ENCODE measurements at regions not wholly inside any gene's neighbourhood (a gene's known extent, or its start where the extent isn't known, plus 50 kb on each side); places are given as distances from the start of the nearest gene placed in this dataset.

- TF ChIP-seq POLR2AphosphoS5 (IDR thresholded peaks at IDR 0.05; ENCODE audit: low read depth, low read length) (no peak), CTCF (IDR thresholded peaks at IDR 0.05) (no peak), TCF7L2 (IDR thresholded peaks at IDR 0.05; ENCODE audit: low read depth, low read length) (no peak), REST (IDR thresholded peaks at IDR 0.05; ENCODE audit: insufficient read depth in 1 of 2, low read depth in 2 of 2, low read length in 1 of 2) (no peak), SIN3A (IDR thresholded peaks at IDR 0.05; ENCODE audit: borderline replicate concordance, insufficient read depth, low read depth, low read length) (no peak)
- no peak for ATAC-seq
- no peaks in the 10 kb centered on the region for H3K27me3 ChIP-seq (ENCODE audit: control insufficient read depth, insufficient read depth, low read length)
- DNase-seq (ENCODE audit: low read depth, low spot score), result no peak
- ChIA-PET POLR2A (no interaction called here), CTCF (no interaction called here)
- intact Hi-C loops (cut with micrococcal nuclease; ENCODE audit: unreplicated experiment), result no loop called here
- H3K4me3 ChIP-seq (ENCODE audit: low read depth in 2 of 2, low read length in 2 of 2), result no peak overlapping the region
- in situ Hi-C loops (cut with HindIII; ENCODE audit: low pct_unique_long_range_greater_than_20kb, low sequenced_read_pairs), result no loop called here
- no peaks in the 10 kb centered on the region for H3K9me3 ChIP-seq (ENCODE audit: control insufficient read depth, insufficient read depth, low read depth, low read length)
- H3K27ac ChIP-seq (ENCODE audit: low read length), result no peak overlapping the region
- no peaks in the 10 kb centered on the region for H3K36me3 ChIP-seq (ENCODE audit: control insufficient read depth, insufficient read depth, low read length)
- BruUV-seq (replicated peaks), result no TSS peak
- no peaks in the 10 kb centered on the region for H3K4me1 ChIP-seq (ENCODE audit: control insufficient read depth, insufficient read depth, low read length)
Observed at GRCh38 chr18:57864615-57865121, 61.6 kb upstream of the ATP8B1 start.

GRCh38 chr18:57863706-57864105 is 60.6 kb upstream of the ATP8B1 start:
- ChIA-PET POLR2A (no interaction called here), CTCF (no interaction called here)
- Histone ChIP-seq H3K36me3 (ENCODE audit: control insufficient read depth, insufficient read depth, low read length) (no peaks in the 10 kb centered on the region), H3K4me3 (ENCODE audit: low read depth in 2 of 2, low read length in 2 of 2) (no peak overlapping the region), H3K27me3 (ENCODE audit: control insufficient read depth, insufficient read depth, low read length) (no peaks in the 10 kb centered on the region), H3K27ac (ENCODE audit: low read length) (no peak overlapping the region), H3K9me3 (ENCODE audit: control insufficient read depth, insufficient read depth, low read depth, low read length) (no peaks in the 10 kb centered on the region), H3K4me1 (ENCODE audit: control insufficient read depth, insufficient read depth, low read length) (no peaks in the 10 kb centered on the region)
- in situ Hi-C loops (cut with HindIII; ENCODE audit: low pct_unique_long_range_greater_than_20kb, low sequenced_read_pairs), result no loop called here
- TF ChIP-seq REST (IDR thresholded peaks at IDR 0.05; ENCODE audit: insufficient read depth in 1 of 2, low read depth in 2 of 2, low read length in 1 of 2), result no peak
- no peak for TF ChIP-seq CTCF (IDR thresholded peaks at IDR 0.05)
- no peak for TF ChIP-seq POLR2AphosphoS5 (IDR thresholded peaks at IDR 0.05; ENCODE audit: low read depth, low read length)
- TF ChIP-seq TCF7L2 (IDR thresholded peaks at IDR 0.05; ENCODE audit: low read depth, low read length), result no peak
- TF ChIP-seq SIN3A (IDR thresholded peaks at IDR 0.05; ENCODE audit: borderline replicate concordance, insufficient read depth, low read depth, low read length), result no peak
- intact Hi-C loops (cut with micrococcal nuclease; ENCODE audit: unreplicated experiment), result no loop called here
- BruUV-seq (replicated peaks), result no TSS peak
- ATAC-seq (no peak), DNase-seq (ENCODE audit: low read depth, low spot score) (no peak)

Data from Panc1 (cell line).